H1 (cell line): ENCODE measurements at regions not wholly inside any gene's neighbourhood (a gene's known extent, or its start where the extent isn't known, plus 50 kb on each side); places are given as distances from the start of the nearest gene placed in this dataset.

Experiments used
- CTCF ChIA-PET: fragments of 300-600 bp; sonication (Branson Sonifier 250); formaldehyde crosslinking; loops from one replicate; lab custom pipeline; 2021; ENCODE audit not compliant: partially characterized antibody; lab: Charles Lee
- POLR2A ChIA-PET: fragments of 300-600 bp; sonication (Branson Sonifier 250); formaldehyde crosslinking; loops from one replicate; lab custom pipeline; 2021; ENCODE audit warnings: inconsistent platforms; ENCODE audit not compliant: partially characterized antibody; lab: Charles Lee
- DNase-seq, 2 experiments: peaks; one replicate each; pipeline versions ENCODE4 v3.0.0 to v3.0.0-alpha.2; 2010 to 2022; ENCODE audit warnings: low spot score in 2 of 2, low read depth in 1 of 2, mixed read lengths in 1 of 2
- FAIRE-seq: peaks from 2 replicates; lab custom pipeline; 2011; peaks lifted over from hg19 to GRCh38; lab: Jason Lieb, UNC
- H2AFZ ChIP-seq: 2 replicates; pipeline ENCODE4 v1.8.1; 2012; ENCODE audit warnings: low read length, inconsistent platforms
- H2AK5ac ChIP-seq: 2 replicates; pipeline ENCODE4 v1.6.1; 2013; ENCODE audit warnings: low read depth, low read length
- H2BK120ac ChIP-seq: replicated peaks from 2 replicates; pipeline ENCODE3; 2013; ENCODE audit warnings: low read depth, low read length, inconsistent platforms
- H2BK12ac ChIP-seq: 2 replicates; pipeline ENCODE4 v1.6.1; 2013; ENCODE audit warnings: low read depth, low read length
- H2BK15ac ChIP-seq: 2 replicates; pipeline ENCODE4 v1.6.1; 2013; ENCODE audit warnings: low read length
- H2BK20ac ChIP-seq: 2 replicates; pipeline ENCODE4 v1.6.1; 2013; ENCODE audit warnings: low read length
- H2BK5ac ChIP-seq: 2 replicates; pipeline ENCODE4 v1.6.1; 2013; ENCODE audit warnings: low read depth, low read length
- H3K14ac ChIP-seq: 2 replicates; pipeline ENCODE4 v1.6.1; 2013; ENCODE audit warnings: inconsistent platforms; ENCODE audit not compliant: insufficient read length
- H3K18ac ChIP-seq: 2 replicates; pipeline ENCODE4 v1.6.1; 2013; ENCODE audit warnings: low read length; ENCODE audit errors: extremely low read depth
- H3K23ac ChIP-seq: 2 replicates; pipeline ENCODE4 v1.6.1; 2013; ENCODE audit warnings: inconsistent platforms; ENCODE audit not compliant: insufficient read length
- H3K23me2 ChIP-seq: 2 replicates; pipeline ENCODE4 v1.6.1; 2013; ENCODE audit warnings: low read depth, low read length
- H3K27ac ChIP-seq: 2 replicates; pipeline ENCODE4 v1.6.1; 2011; ENCODE audit warnings: low read depth, low read length, inconsistent platforms
- H3K27me3 ChIP-seq, 4 experiments: replicated peaks in 1 of 4; 1 replicate in 1 of 4; 2 replicates in 3 of 4; pipeline versions ENCODE4 v1.6.1 to v1.8.1; 2011 to 2013; ENCODE audit warnings: low read length in 3 of 4, mild to moderate bottlenecking in 3 of 4, inconsistent platforms in 2 of 4, mixed read lengths in 2 of 4, moderate library complexity in 1 of 4; ENCODE audit not compliant: control insufficient read depth in 3 of 4, insufficient read depth in 3 of 4; ENCODE audit errors: extremely low read depth in 1 of 4
- H3K36me3 ChIP-seq, 4 experiments: 2 replicates each; pipeline versions ENCODE4 v1.6.1 to v1.8.1; 2011 to 2013; ENCODE audit warnings: mild to moderate bottlenecking in 4 of 4, low read length in 3 of 4, moderate library complexity in 2 of 4, control low read depth in 1 of 4, inconsistent platforms in 1 of 4; ENCODE audit not compliant: insufficient read depth in 4 of 4, control insufficient read depth in 2 of 4
- H3K4ac ChIP-seq: replicated peaks from 2 replicates; pipeline ENCODE3; 2013; ENCODE audit warnings: low read length, low read depth, mixed read lengths, inconsistent platforms; ENCODE audit not compliant: insufficient read length
- H3K4me1 ChIP-seq, 4 experiments: replicated peaks in 1 of 4; 1 replicate in 1 of 4; 2 replicates in 3 of 4; pipeline versions ENCODE4 v1.6.1 to v1.8.1; 2011 to 2013; ENCODE audit warnings: low read length in 3 of 4, inconsistent platforms in 2 of 4, mixed read lengths in 1 of 4; ENCODE audit not compliant: insufficient read depth in 4 of 4, control insufficient read depth in 3 of 4
- H3K4me2 ChIP-seq, 2 experiments: 2 replicates each; pipeline versions ENCODE4 v1.6.1 to v1.8.1; 2011 to 2013; ENCODE audit warnings: low read depth in 2 of 2, low read length in 2 of 2, control low read depth in 1 of 2, inconsistent platforms in 1 of 2, mild to moderate bottlenecking in 1 of 2; ENCODE audit not compliant: insufficient read depth in 1 of 2
- H3K4me3 ChIP-seq, 4 experiments: fragments of 200-600, 300-600 bp in 1 of 4; sonication (generic), shearing (Covaris generic), sonication (Bioruptor Twin) in 1 of 4; 2 replicates each; pipeline versions ENCODE4 v1.5.1 to v1.8.1; 2011 to 2016; ENCODE audit warnings: low read length in 4 of 4, low read depth in 3 of 4, control low read depth in 2 of 4, inconsistent platforms in 2 of 4, mild to moderate bottlenecking in 2 of 4, mixed read lengths in 1 of 4, moderate library complexity in 1 of 4; ENCODE audit not compliant: insufficient read depth in 2 of 4; ENCODE audit errors: extremely low read depth in 1 of 4
- H3K56ac ChIP-seq: replicated peaks from 2 replicates; pipeline ENCODE3; 2013; ENCODE audit warnings: low read depth, mild to moderate bottlenecking, mixed read lengths, low read length, inconsistent platforms; ENCODE audit not compliant: insufficient read length
- H3K79me1 ChIP-seq: 2 replicates; pipeline ENCODE4 v1.6.1; 2013; ENCODE audit warnings: low read depth, low read length, control low read depth
- H3K79me2 ChIP-seq, 2 experiments: 2 replicates each; pipeline versions ENCODE4 v1.6.1 to v1.8.1; 2012 to 2013; ENCODE audit warnings: low read length in 2 of 2, mild to moderate bottlenecking in 2 of 2, inconsistent platforms in 1 of 2; ENCODE audit not compliant: insufficient read depth in 2 of 2, control insufficient read depth in 1 of 2
- H3K9ac ChIP-seq, 4 experiments: replicated peaks in 1 of 4; 1 replicate in 1 of 4; 2 replicates in 3 of 4; pipeline versions ENCODE4 v1.6.1 to v1.8.1; 2011 to 2013; ENCODE audit warnings: low read depth in 3 of 4, low read length in 3 of 4, control low read depth in 2 of 4, mild to moderate bottlenecking in 2 of 4, moderate library complexity in 2 of 4, inconsistent platforms in 1 of 4; ENCODE audit errors: extremely low read depth in 1 of 4
- H3K9me3 ChIP-seq, 2 experiments: 2 replicates each; pipeline versions ENCODE4 v1.6.1 to v1.8.1; 2012 to 2013; ENCODE audit warnings: mild to moderate bottlenecking in 2 of 2, moderate library complexity in 2 of 2, control low read depth in 1 of 2, inconsistent platforms in 1 of 2, low read depth in 1 of 2, low read length in 1 of 2, mixed read lengths in 1 of 2; ENCODE audit not compliant: insufficient read depth in 2 of 2
- H4K20me1 ChIP-seq, 2 experiments: replicated peaks in 1 of 2; 2 replicates each; pipeline versions ENCODE3 to v1.8.1; 2011 to 2013; ENCODE audit warnings: inconsistent platforms in 2 of 2, low read length in 2 of 2, mild to moderate bottlenecking in 1 of 2; ENCODE audit not compliant: insufficient read depth in 2 of 2, control insufficient read depth in 1 of 2
- H4K5ac ChIP-seq: 2 replicates; pipeline ENCODE4 v1.6.1; 2013; ENCODE audit warnings: low read length, low read depth, mixed read lengths, inconsistent platforms; ENCODE audit not compliant: insufficient read length
- H4K8ac ChIP-seq: 2 replicates; pipeline ENCODE4 v1.8.0; 2013; ENCODE audit warnings: mild to moderate bottlenecking, moderate library complexity, low read length, inconsistent platforms; ENCODE audit not compliant: insufficient read depth; ENCODE audit errors: extremely low read depth
- H4K91ac ChIP-seq: replicated peaks from 2 replicates; pipeline ENCODE3; 2013; ENCODE audit warnings: low read length, mixed read lengths, inconsistent platforms; ENCODE audit not compliant: insufficient read length
- TBP ChIP-seq: IDR thresholded peaks from 2 replicates; pipeline ENCODE4 v1.6.1; 2011; ENCODE audit warnings: low read depth, low read length, improper control_type of control experiment
- TCF12 ChIP-seq: IDR thresholded peaks from 2 replicates; pipeline ENCODE4 v1.6.1; 2011; ENCODE audit warnings: low read depth, mild to moderate bottlenecking, low read length
- WGBS, 2 experiments: shearing (Covaris generic) in 1 of 2; methylation state at CpG; one replicate each; pipeline versions ENCODE4 v1.1.6 to v1.1.7; 2013 to 2015; ENCODE audit warnings: low lambda C conversion rate in 2 of 2, mixed read lengths in 2 of 2, inconsistent platforms in 1 of 2, low coverage in 1 of 2, missing lambda C conversion rate in 1 of 2; ENCODE audit not compliant: insufficient replicate concordance in 2 of 2, insufficient coverage in 1 of 2, insufficient read length in 1 of 2; ENCODE audit errors: extremely low coverage in 1 of 2, missing lambda C conversion rate in 1 of 2; 5-methylcytosine and 5-hydroxymethylcytosine counted together

- H4K5ac ChIP-seq: no peak overlapping the region
- H3K4me3 ChIP-seq: no peak overlapping the region
- CTCF ChIA-PET: interaction anchor here (2.0 kb wide), 1 partner anchor 9 kb away, joined by 6 read pairs; no protein-coding TSS in a partner anchor
- no peak overlapping the region for H3K4ac ChIP-seq
- H2AFZ ChIP-seq: no peak overlapping the region
- no peak overlapping the region for H2BK120ac ChIP-seq
- H3K4me1 ChIP-seq: no peaks in the 10 kb centered on the region
- no peak overlapping the region for H4K8ac ChIP-seq
- H3K23me2 ChIP-seq: no peaks in the 10 kb centered on the region
- no peak overlapping the region for H2BK12ac ChIP-seq
- H3K27me3 ChIP-seq: no peaks in the 10 kb centered on the region
- H2BK5ac ChIP-seq: no peak overlapping the region
- peaks cover 0 to 5% of the 10 kb centered on the region in 2 experiments; a peak in 2 of 4 replicates for H3K9me3 ChIP-seq
- no peak overlapping the region for H4K91ac ChIP-seq
- TF ChIP-seq TCF12 (no peak), TBP (no peak)
- POLR2A ChIA-PET: no interaction called here
- H3K23ac ChIP-seq: no peak overlapping the region
- no peak for FAIRE-seq
- H3K9ac ChIP-seq: no peak overlapping the region
- H2BK15ac ChIP-seq: no peak overlapping the region
- H3K79me2 ChIP-seq: no peaks in the 10 kb centered on the region
- H2AK5ac ChIP-seq: no peak overlapping the region
- H3K56ac ChIP-seq: no peak overlapping the region
- no peak overlapping the region for H3K14ac ChIP-seq
- WGBS, 2 experiments: 93% methylated on average over 2 of the region's 4 CpGs; no CpG with 5 or more reads in 1 of the 2 experiments
- no peaks in the 10 kb centered on the region for H3K79me1 ChIP-seq
- no peak overlapping the region for H2BK20ac ChIP-seq
- no peak for DNase-seq
- no peak overlapping the region for H3K4me2 ChIP-seq
- no peak overlapping the region for H3K27ac ChIP-seq
- no peak overlapping the region for H3K18ac ChIP-seq
- H3K36me3 ChIP-seq: no peaks in the 10 kb centered on the region
- H4K20me1 ChIP-seq: no peaks in the 10 kb centered on the region
Observed at GRCh38 chr6:1007159-1007558, 304.7 kb upstream of the FOXQ1 start.
